ENCODE measurements at regions not wholly inside any gene's neighbourhood (a gene's known extent, or its start where the extent isn't known, plus 50 kb on each side); places are given as distances from the start of the nearest gene placed in this dataset.

- H3K4me3 ChIP-seq (ENCODE audit: low read depth, low read length): no peak overlapping the region
- DNase-seq (ENCODE audit: low read depth): no peak
- no peak for TF ChIP-seq CTCF (IDR thresholded peaks at IDR 0.05; ENCODE audit: low read depth, low read length, missing control alignments)
Measured at GRCh38 chr2:220552790-220553535, 925.5 kb downstream of the SLC4A3 start.

DNA sequence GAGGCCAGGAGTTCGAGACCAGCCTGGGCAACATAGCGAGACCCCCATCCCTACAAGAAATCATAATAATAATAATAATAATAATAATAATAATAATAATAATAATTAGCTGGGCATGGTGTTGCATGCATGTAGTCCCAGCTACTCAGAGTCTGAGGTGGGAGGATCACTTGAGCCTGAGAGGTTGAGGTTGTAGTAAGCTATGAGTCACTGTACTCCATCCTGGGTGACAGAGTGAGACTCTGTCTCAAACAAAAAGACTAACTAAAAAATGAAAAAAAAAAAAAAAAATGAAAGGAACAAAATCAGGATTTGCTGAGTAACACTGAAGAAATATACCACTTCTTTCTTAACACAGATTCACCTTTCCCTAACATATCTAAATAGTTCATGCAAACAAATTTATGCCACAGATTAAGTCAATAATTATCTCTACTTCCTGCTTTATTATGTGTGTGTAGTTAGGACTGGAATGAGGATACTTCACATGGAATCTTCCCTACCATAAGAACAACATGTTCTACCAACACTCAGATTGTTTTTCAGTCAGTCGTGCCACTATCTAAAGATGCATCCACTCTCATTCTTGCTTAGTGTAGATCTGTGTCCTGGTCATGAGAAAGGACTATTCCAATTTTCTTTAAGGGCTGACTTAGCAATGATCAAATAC lies 928.7 kb downstream of the SLC4A3 start:
- H3K4me3 ChIP-seq (ENCODE audit: low read depth, low read length): no peak overlapping the region
- TF ChIP-seq CTCF (IDR thresholded peaks at IDR 0.05; ENCODE audit: low read depth, low read length, missing control alignments): no peak
- no peak for DNase-seq (ENCODE audit: low read depth)

- DNase-seq (ENCODE audit: low read depth): no peak
- TF ChIP-seq CTCF (IDR thresholded peaks at IDR 0.05; ENCODE audit: low read depth, low read length, missing control alignments): no peak
- H3K4me3 ChIP-seq (ENCODE audit: low read depth, low read length): no peak overlapping the region
Measured at GRCh38 chr2:220556658-220557057, 929.2 kb downstream of the SLC4A3 start.

DNA sequence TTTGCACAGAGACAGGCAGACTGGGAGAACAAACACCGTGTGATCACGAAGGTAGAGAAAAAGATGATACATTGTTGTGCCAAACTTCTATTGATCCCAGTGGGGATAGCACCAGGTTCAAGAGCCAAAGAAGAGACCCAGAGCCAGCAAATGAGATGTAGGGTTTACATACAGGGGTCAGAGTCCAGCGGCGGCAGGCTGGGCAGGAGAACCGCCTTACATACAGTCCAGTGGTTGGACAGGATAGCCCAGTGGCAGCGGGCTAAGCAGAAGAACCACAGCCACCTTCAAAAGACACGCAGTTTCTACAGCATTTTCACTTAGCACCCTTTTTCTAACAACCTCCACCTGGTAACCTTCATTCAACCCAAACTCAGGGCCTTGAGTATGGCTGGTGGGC lies 932.8 kb downstream of the SLC4A3 start:
- no peak overlapping the region for H3K4me3 ChIP-seq (ENCODE audit: low read depth, low read length)
- no peak for DNase-seq (ENCODE audit: low read depth)

GRCh38 chr2:220562375-220563140 lies 935.1 kb downstream of the SLC4A3 start:
- no peak for DNase-seq (ENCODE audit: low read depth)
- no peak for TF ChIP-seq CTCF (IDR thresholded peaks at IDR 0.05; ENCODE audit: low read depth, low read length, missing control alignments)
- no peak overlapping the region for H3K4me3 ChIP-seq (ENCODE audit: low read depth, low read length)

More for the DNA sequence above, 932.8 kb downstream of the SLC4A3 start:
- no peak for TF ChIP-seq CTCF (IDR thresholded peaks at IDR 0.05; ENCODE audit: low read depth, low read length, missing control alignments)

GRCh38 chr2:220568296-220568695 lies 940.9 kb downstream of the SLC4A3 start:
- H3K4me3 ChIP-seq (ENCODE audit: low read depth, low read length): no peak overlapping the region
- no peak for TF ChIP-seq CTCF (IDR thresholded peaks at IDR 0.05; ENCODE audit: low read depth, low read length, missing control alignments)
- no peak for DNase-seq (ENCODE audit: low read depth)
